ENCODE measurements at regions not wholly inside any gene's neighbourhood (a gene's known extent, or its start where the extent isn't known, plus 50 kb on each side); places are given as distances from the start of the nearest gene placed in this dataset.

DNA sequence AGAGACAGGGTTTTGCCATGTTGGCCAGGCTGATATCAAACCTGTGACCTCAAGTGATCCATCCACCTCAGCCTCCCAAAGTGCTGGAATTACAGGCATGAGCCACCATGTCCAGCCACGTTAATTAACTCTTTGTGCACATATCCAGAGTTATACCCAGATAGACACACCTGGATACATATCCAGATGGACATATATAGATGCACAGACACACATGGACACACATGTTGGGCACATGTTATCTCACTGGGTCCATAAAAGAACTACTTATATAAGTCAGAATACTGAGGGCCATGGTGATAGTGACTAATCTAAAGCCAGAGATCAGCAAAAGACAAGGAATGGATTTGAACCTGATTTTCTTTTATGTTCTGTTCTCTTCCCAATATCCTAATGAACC, 158.6 kb downstream of the IRS1 start:
- no peak overlapping the region for H3K9ac ChIP-seq (ENCODE audit: low read depth in 2 of 2, low read length in 2 of 2)
- H3K4me1 ChIP-seq: no peaks in the 10 kb centered on the region
- H3K27me3 ChIP-seq: no peaks in the 10 kb centered on the region
- H3K27ac ChIP-seq: no peak overlapping the region
- no peaks in the 10 kb centered on the region for H3K9me3 ChIP-seq
- H3K4me3 ChIP-seq: no peak overlapping the region
- intact Hi-C loops (cut with DNase I): no loop called here
- no peak for TF ChIP-seq CTCF (IDR thresholded peaks at IDR 0.05)
- no peaks in the 10 kb centered on the region for H3K36me3 ChIP-seq
- DNase-seq: no peak

DNA sequence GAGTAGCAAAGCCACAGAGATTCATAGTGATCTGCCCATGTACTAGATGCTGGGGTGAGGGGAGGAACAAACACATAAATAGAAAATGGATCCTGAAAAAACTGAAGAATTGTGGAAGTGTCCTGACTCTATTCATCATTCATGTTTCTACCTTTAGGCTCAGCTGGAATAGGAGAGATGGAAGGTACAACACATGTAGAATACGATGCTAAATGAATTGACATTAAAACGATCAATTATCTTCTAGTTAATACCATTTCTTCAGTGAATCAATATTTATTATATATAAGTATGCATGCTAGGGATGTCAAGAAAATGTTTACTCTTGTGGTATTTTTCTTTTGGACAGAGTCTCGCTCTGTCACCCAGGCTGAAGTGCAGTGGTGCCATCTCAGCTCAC, 159.1 kb downstream of the IRS1 start:
- Histone ChIP-seq H3K27me3 (no peaks in the 10 kb centered on the region), H3K36me3 (no peaks in the 10 kb centered on the region), H3K4me1 (no peaks in the 10 kb centered on the region), H3K27ac (no peak overlapping the region), H3K4me3 (no peak overlapping the region), H3K9ac (ENCODE audit: low read depth in 2 of 2, low read length in 2 of 2) (no peak overlapping the region), H3K9me3 (no peaks in the 10 kb centered on the region)
- intact Hi-C loops (cut with DNase I): no loop called here
- no peak for DNase-seq
- TF ChIP-seq CTCF (IDR thresholded peaks at IDR 0.05): no peak

- no peak overlapping the region for H3K9ac ChIP-seq (ENCODE audit: low read depth in 2 of 2, low read length in 2 of 2)
- DNase-seq: no peak
- no peaks in the 10 kb centered on the region for H3K36me3 ChIP-seq
- H3K9me3 ChIP-seq: no peaks in the 10 kb centered on the region
- H3K27ac ChIP-seq: no peak overlapping the region
- H3K4me3 ChIP-seq: no peak overlapping the region
- TF ChIP-seq CTCF (IDR thresholded peaks at IDR 0.05): no peak
- intact Hi-C loops (cut with DNase I): no loop called here
- H3K4me1 ChIP-seq: no peaks in the 10 kb centered on the region
- no peaks in the 10 kb centered on the region for H3K27me3 ChIP-seq
Measured at GRCh38 chr2:226639550-226639949, 160.1 kb downstream of the IRS1 start.

DNA sequence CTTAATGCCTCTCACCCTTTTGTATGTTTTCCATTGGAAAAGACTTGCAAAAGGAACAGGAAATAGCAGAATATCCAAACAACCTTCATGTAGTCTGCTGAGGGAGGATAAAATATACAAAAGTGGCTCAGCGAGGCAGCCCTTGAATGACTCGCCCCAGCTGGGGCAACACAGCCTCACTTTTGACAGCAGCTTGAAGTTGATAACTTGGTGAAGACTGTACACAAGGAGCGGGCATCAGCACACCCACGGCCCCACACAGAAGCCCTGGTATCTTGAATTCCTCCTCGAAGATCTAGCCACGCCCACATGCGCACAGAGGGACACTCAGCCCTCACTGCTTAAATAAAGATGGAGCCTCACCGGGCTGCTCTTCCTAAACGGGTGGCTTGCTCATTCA, 161.0 kb downstream of the IRS1 start:
- no peak overlapping the region for H3K27ac ChIP-seq
- no peaks in the 10 kb centered on the region for H3K36me3 ChIP-seq
- no peaks in the 10 kb centered on the region for H3K4me1 ChIP-seq
- H3K9me3 ChIP-seq: no peaks in the 10 kb centered on the region
- intact Hi-C loops (cut with DNase I): no loop called here
- no peak overlapping the region for H3K9ac ChIP-seq (ENCODE audit: low read depth in 2 of 2, low read length in 2 of 2)
- H3K4me3 ChIP-seq: no peak overlapping the region
- DNase-seq: no peak
- TF ChIP-seq CTCF (IDR thresholded peaks at IDR 0.05): no peak
- no peaks in the 10 kb centered on the region for H3K27me3 ChIP-seq

DNA sequence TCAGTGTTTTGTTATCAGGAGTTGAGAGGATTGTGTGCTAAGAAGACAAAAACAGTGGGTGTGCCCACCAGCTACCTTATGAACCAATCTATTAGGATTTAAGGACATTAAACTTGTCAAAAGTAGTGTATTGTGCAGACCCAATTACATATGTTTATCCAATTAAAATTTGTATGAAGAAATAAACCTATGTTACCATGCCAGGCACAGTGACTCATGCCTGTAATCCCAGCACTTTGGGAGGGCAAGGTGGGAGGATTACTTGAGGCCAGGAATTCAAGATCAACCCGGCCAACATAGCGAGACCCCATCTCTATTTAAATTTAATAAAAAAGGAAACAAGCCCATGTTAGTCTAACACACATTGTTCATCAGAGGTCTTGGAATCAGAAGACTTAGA, 162.2 kb downstream of the IRS1 start:
- Histone ChIP-seq H3K4me3 (no peak overlapping the region), H3K4me1 (no peaks in the 10 kb centered on the region), H3K27me3 (no peaks in the 10 kb centered on the region), H3K36me3 (no peaks in the 10 kb centered on the region), H3K9me3 (no peaks in the 10 kb centered on the region), H3K27ac (no peak overlapping the region), H3K9ac (ENCODE audit: low read depth in 2 of 2, low read length in 2 of 2) (no peak overlapping the region)
- no peak for DNase-seq
- intact Hi-C loops (cut with DNase I): no loop called here
- TF ChIP-seq CTCF (IDR thresholded peaks at IDR 0.05): no peak

- intact Hi-C loops (cut with DNase I): no loop called here
- no peaks in the 10 kb centered on the region for H3K36me3 ChIP-seq
- DNase-seq: no peak
- H3K4me3 ChIP-seq: no peak overlapping the region
- H3K9me3 ChIP-seq: no peaks in the 10 kb centered on the region
- no peak overlapping the region for H3K27ac ChIP-seq
- TF ChIP-seq CTCF (IDR thresholded peaks at IDR 0.05): no peak
- no peaks in the 10 kb centered on the region for H3K27me3 ChIP-seq
- no peak overlapping the region for H3K9ac ChIP-seq (ENCODE audit: low read depth in 2 of 2, low read length in 2 of 2)
- H3K4me1 ChIP-seq: no peaks in the 10 kb centered on the region
Measured at GRCh38 chr2:226636586-226636985, 163.0 kb downstream of the IRS1 start.
